NCI-H2029 (cell line): ENCODE measurements at regions not wholly inside any gene's neighbourhood (a gene's known extent, or its start where the extent isn't known, plus 50 kb on each side); places are given as distances from the start of the nearest gene placed in this dataset.
"Not testable (repeated sequence)": the region's sequence is repeated elsewhere in the genome, so short reads cannot be mapped to it uniquely, and the experiment has no call there.

Experiments used
- DNase-seq: peaks from one replicate; lab custom pipeline; 2025; lab: John Stamatoyannopoulos, UW

GRCh38 chr4:104129243-104129642 is 365.5 kb downstream of the CXXC4 start:
- DNase-seq, result no peak

DNA sequence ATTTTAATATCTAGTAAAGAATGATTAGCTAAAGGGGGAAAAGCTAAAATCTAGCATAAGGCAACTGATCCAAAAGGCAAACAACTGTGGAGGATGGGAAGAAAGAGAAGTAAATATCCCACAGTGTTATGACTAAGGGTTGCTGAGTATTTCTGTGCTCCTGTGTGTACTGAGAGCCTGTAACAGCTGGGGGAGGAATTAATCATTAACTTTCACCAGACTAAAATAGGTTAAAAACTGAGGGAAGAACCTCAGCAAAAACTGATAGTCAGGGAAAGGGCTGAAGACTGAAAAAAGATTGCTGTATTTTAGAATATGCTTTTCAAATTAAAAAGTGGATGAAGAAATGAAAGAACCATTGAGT is 365.9 kb downstream of the CXXC4 start:
- no peak for DNase-seq

- no peak for DNase-seq
These were observed 366.5 kb downstream of the CXXC4 start for GRCh38 chr4:104128031-104128849.

GRCh38 chr4:104123021-104123420 is 371.7 kb downstream of the CXXC4 start:
- no peak for DNase-seq

- no peak for DNase-seq
These were observed 376.9 kb downstream of the CXXC4 start for GRCh38 chr4:104117776-104118175.

DNA sequence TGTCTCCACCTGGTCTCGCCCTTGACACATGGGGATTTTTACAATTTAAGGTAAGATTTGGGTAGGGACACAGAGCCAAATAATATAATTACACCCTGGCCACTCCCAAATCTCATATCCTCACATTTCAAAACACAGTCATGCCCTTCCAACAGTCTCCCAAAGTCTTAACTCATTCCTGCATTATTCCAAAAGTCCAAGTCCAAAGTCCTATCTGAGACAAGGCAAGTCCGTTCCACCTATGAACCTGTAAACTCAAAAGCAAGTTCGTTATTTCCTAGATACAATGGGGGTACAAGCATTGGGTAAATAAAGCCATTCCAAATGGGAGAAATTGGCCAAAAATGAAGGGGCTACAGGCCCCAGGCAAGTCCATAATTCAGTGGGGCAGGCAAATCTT is 380.8 kb downstream of the CXXC4 start:
- no peak for DNase-seq

DNA sequence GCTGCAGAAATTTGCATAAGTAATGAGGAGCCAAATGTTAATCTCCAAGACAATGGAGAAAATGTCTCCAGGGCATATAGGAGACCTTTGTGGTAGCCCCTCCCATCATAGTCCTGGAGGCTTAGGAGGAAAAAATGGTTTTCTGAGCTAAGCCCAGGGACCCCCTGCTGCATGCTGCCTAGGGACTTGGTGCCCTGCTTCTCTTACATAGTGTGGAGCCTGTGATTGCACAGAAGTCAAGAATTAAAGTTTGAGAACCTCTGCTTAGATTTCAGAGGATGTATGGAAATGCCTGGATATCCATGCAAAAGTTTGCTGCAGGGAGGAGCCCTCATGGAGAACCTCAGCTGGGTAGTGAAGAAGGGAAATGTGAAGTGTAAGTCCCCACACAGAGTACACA is 379.4 kb upstream of the TACR3 start:
- no peak for DNase-seq

GRCh38 chr4:104093247-104093646 is 373.5 kb upstream of the TACR3 start:
- no peak for DNase-seq

DNA sequence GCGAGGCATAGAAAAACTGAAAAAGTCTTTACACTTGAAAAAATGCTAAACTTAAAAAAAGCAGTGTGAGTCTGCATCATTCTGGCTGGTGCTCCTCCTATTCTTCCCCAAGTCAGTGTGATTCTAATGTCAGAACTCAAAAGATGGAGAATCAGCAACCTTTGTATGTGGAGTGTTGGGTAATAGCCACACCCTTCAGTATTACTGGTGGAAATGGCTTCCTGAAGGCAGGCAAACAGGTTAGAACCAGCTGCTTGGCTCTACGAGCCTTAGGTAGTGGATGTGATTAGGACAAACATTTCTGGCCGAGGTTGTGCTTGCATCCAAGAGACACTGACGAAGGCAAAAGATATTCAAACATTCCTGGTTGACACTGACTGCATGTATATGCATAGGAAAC is 353.4 kb upstream of the TACR3 start:
- DNase-seq, result no peak

DNA sequence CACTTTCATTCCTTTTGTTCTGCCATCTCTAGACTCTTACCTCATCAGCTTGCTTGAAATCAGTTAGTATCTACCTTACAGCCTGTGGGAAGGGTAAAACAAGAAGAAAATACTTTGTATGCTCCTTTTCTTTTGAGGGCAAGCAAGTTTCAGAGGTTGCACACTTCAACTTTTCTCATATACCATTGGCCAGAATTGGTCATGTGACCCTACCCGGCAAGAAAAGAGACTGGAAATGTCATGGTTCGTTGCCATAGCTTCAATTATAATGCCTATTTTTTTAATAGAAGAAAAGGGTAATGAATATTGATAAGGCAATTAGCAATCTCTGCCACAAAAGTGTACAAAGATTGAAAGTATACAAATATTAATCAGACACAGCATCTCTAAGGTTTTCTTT is 346.7 kb upstream of the TACR3 start:
- no peak for DNase-seq

- DNase-seq, result peak; percentile 20
These were observed 345.1 kb upstream of the TACR3 start for GRCh38 chr4:104064646-104065577.

DNA sequence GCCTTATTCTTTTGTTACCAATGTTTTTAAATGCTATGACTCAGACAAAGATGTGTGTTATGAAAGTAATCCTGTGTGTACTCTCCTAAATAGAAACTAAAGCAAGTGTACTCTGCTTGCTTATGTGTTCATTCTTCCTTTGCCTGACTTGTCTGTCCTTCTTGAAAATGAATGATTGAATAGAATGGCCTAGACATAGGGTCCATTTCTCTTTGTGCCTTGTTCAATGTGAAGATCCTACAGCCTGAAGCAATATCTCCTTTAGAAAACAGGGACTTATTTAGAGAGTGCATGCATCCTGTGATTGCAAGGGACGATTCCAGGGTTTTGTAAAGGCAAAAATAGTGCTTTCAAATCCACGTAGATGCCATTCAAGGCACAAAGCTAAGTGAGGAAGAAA is 343.6 kb upstream of the TACR3 start:
- no peak for DNase-seq

DNA sequence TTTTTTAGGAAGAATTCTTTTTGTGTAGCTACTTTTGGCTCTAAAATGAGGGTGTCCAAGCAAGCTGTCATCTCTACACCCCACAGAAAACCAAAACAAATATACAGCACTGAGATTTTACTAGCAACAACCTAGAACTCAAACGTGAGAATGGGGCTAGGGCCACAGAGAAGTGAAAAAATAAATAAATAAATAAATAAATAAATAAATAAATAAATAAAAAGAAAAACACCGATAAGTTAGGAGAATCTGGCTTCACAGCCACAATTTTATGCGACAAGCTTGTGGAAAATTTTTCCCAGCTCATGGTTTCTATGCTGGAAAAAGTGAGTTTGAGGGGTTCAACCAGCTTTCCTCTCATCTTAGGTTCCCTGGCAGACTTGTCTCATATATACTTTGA is 324.6 kb upstream of the TACR3 start:
- no peak for DNase-seq

- DNase-seq, result no peak
These were observed 313.1 kb upstream of the TACR3 start for GRCh38 chr4:104032896-104033295.

DNA sequence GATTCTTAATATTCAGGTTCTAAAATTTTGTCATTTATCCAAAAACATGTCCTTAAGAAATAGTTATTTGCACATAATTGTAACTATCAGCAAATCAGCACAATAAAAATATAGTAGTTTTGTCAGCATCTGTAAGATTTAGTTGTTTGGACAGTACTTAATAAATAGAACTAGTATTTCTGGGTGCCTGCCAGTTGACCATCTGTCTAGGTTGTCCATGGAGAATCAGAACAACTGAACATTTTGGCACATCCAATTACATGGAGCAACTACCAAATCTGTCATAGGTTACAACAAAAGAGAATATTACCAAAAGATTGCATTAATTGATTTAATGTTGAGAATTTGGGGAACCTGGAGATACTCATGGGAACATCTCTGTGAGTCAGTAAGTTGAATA is 305.5 kb upstream of the TACR3 start:
- DNase-seq, result no peak

DNA sequence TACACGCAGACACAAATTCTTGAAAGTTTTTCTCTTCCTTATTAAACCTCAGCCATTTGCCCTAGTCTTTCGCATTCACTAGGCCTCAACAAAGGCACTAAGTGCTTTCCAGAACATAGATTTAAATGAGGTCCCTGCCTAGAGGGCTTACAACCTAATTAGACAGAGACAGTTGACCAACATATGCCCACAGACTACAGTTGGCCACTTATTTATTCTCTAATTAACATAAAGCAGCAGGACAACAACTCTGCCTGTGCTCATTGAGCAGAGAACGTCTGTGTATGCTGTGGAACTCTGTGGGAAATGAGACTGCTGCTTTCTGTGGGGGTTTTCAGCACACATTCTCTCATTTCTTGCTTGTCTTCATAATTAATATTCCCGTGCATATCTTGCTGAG is 303.0 kb upstream of the TACR3 start:
- DNase-seq, result no peak

DNA sequence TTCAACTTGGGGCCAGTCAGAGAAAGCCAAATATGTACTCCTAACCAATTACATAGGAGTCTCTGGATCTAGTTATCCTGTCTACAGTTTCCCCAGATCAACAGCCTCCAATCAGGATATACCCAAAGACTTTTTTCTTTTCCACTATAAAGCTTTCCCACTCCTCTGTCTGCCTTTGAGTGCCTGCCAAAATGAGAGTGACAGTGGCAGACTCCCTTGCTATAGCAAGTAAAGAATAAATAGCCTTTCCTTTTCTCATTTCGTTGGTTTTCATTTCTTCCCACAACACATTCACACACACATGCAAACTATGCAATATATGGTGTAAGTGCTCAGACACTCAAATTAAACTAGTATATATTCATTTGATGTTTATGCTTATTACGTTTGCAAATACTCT is 302.4 kb upstream of the TACR3 start:
- no peak for DNase-seq

GRCh38 chr4:104020641-104021040 is 300.9 kb upstream of the TACR3 start:
- DNase-seq, result no peak

DNA sequence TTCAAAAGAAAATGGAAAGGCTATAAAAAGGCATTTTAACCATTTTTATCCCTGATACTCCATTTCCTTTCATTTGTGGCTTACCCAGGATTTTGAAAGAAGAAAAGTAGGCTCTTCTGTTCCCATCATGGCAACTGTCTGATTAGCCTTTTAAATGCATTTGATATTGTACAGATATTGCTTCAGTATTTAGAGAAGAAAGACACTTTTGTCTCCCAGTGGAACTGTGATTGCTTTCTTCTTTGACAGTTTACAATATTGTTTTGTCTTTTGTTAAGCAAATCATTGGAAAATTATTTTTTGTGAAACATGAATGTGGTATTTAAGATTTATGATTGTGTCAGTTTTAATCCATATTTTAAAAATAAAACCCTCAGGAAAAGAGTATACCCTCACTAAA is 297.4 kb upstream of the TACR3 start:
- no peak for DNase-seq

- no peak for DNase-seq
These were observed 295.9 kb upstream of the TACR3 start for GRCh38 chr4:104015680-104016079.

- no peak for DNase-seq
These were observed 290.9 kb upstream of the TACR3 start for GRCh38 chr4:104010722-104011121.

- DNase-seq, result not testable (repeated sequence)
These were observed 282.5 kb upstream of the TACR3 start for GRCh38 chr4:104002318-104002717.

- no peak for DNase-seq
These were observed 279.0 kb upstream of the TACR3 start for GRCh38 chr4:103998756-103999155.
